GM12873 (cell line): ENCODE measurements at regions not wholly inside any gene's neighbourhood (a gene's known extent, or its start where the extent isn't known, plus 50 kb on each side); places are given as distances from the start of the nearest gene placed in this dataset.

Source experiments
- TF ChIP-seq, protein P1 (sequence below): IDR thresholded peaks from 2 replicates; pipeline ENCODE4 v1.5.1; 2012; ENCODE audit warnings: low read depth, mild to moderate bottlenecking, moderate library complexity, low read length, control low read depth; ENCODE audit not compliant: insufficient read depth; ENCODE audit errors: missing control alignments

DNA sequence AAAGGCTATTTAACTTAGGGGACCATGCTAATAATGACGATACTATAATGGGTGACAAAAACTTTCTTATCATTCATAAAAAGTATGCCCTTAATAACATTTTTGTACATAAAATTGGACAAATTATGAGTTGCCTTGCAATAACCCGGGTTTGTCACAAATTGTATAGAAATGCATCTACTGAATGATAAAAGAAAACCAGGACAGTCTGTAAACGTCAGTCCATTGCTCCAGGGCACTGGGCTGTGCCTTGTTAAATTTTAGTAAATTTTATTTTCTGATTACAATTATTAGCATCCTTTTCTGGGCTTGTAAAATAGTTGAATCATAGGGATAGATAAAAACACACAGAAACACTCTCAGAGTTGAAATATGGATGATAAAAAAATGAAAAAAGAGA, 778.3 kb downstream of the RAPGEF2 start:
- TF ChIP-seq, protein P1, sequence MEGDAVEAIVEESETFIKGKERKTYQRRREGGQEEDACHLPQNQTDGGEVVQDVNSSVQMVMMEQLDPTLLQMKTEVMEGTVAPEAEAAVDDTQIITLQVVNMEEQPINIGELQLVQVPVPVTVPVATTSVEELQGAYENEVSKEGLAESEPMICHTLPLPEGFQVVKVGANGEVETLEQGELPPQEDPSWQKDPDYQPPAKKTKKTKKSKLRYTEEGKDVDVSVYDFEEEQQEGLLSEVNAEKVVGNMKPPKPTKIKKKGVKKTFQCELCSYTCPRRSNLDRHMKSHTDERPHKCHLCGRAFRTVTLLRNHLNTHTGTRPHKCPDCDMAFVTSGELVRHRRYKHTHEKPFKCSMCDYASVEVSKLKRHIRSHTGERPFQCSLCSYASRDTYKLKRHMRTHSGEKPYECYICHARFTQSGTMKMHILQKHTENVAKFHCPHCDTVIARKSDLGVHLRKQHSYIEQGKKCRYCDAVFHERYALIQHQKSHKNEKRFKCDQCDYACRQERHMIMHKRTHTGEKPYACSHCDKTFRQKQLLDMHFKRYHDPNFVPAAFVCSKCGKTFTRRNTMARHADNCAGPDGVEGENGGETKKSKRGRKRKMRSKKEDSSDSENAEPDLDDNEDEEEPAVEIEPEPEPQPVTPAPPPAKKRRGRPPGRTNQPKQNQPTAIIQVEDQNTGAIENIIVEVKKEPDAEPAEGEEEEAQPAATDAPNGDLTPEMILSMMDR = no peak

DNA sequence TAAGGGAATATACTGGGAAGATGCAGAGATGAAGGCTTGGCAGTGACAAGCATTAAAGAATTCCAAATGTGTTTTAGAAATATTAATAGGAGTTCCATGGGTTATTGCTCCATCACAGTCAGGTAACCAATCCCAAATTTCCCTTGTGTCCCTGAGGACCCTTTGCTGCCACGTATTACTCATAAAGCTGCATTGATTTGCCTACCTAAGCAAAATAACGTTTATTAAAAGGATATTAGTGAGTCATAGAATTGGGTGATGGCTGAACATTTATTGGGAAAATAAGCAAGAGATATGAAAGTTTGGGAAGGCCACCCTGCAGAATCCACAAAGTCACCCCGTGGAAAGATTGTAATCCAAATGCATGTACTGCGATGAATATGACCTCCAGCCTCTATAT, 782.1 kb downstream of the RAPGEF2 start:
- TF ChIP-seq, protein P1 = no peak

DNA sequence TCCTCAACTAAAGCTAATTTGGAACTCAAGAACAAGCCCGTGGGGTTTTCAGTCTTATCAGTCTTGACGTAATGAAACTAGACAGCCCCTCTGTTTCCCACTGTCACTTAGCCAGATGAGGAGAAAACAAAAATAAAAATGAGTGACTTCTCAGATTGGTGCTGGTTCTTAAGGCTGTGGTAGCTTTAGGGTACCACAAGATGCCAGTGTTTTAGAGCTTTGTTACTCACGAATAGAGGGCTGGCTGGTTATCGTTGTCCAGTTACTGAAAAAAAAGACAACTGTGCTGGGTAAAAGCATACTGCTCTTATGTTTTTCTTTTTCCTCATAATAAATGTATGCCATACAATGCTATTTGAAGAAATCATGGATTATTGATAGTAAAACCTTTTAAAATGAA, 796.7 kb downstream of the RAPGEF2 start:
- TF ChIP-seq, protein P1 = no peak

DNA sequence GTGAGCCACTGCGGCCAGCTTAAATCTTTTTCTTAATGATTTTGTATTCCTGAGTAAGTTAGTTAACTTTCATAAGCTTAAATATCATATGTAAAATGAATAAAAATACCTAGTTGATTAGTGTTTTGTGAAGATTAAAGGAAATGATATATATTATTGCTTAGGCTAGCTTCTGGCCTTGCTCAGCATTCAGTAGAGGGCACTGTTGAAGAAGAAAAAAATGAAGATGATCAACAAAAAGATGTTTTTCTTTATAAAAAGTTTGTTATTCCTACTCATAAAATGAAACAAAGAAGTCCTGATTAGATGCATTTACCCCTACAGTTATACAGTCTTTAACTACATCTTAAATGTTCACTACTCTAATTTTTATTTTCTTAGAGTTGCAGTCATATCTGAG, 797.7 kb downstream of the RAPGEF2 start:
- TF ChIP-seq, protein P1 = no peak

GRCh38 chr4:159902648-159903047, 799.8 kb downstream of the RAPGEF2 start:
- TF ChIP-seq, protein P1 = no peak

DNA sequence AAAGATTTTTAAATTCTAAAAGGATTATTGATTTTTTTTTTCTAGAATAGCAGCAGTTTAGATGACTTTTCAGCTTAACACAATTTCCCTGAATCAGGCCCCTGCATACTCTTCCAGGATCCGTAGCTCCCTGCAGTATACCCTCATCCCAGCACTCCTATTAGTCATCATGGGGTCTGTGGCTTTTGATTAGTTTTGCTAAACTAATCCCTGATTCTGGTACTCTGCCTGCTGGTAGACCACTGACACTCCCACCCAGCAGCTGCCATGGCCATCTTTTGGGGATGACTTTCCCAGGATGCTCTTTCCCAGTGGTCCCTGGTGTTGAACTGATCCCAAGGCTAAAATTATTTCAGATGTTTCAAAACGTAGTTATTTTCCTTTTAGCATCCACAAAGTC, 802.0 kb downstream of the RAPGEF2 start:
- TF ChIP-seq, protein P1 = no peak

- TF ChIP-seq, protein P1 = no peak
Measured at GRCh38 chr4:159906051-159906450, 803.2 kb downstream of the RAPGEF2 start.
